Hematopoietic multipotent progenitor cell treated with erythropoietin and hydrocortisone succinate and interleukin-3 and kit ligand, for 15 days (in vitro differentiated cells): ENCODE measurements at regions not wholly inside any gene's neighbourhood (a gene's known extent, or its start where the extent isn't known, plus 50 kb on each side); places are given as distances from the start of the nearest gene placed in this dataset.

Experiments used
- DNase-seq: peaks from one replicate; pipeline ENCODE4 v3.0.0-alpha.2; 2015; ENCODE audit warnings: low spot score

DNA sequence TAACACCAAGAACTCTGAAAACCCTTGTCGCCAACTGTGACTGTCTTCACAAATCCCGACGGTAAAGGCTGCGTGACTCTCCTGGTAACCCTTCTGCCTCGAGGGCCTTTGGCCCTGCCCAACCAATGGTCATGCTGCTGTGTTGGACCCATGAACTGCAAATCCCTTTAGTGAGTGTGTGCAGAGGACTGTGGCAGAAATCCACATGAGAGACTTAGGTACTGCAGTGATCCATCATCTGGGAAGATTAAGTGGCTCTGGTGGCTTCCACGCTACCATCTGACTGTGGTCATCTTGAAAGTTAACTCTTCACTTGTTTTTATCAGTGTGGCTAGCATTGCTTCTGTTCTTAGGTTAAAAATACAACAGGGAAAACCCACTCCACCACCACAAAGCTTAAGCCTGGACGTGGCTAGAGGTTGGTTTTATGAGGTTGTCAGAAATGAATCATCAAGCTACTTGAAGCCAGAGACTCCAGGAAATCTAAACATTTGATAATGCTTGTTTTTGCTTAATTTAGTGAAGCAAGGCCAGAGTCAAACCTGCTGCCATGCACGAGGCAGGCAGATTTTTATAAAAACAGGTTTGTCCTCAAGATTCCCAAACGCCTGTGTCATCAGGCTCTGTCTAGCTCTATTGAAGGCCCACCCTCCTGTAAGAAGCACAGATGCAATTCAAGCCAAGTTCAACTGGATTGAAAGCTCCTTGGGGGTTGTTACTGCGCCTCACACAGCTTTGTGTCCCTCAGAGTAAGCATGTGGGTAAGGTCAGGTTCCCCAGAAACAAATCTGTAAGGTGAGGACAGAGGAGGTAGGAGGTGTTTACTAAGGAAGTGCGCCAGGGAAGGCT is 52.7 kb upstream of the ERCC6L2 start:
- DNase-seq, result no peak

DNA sequence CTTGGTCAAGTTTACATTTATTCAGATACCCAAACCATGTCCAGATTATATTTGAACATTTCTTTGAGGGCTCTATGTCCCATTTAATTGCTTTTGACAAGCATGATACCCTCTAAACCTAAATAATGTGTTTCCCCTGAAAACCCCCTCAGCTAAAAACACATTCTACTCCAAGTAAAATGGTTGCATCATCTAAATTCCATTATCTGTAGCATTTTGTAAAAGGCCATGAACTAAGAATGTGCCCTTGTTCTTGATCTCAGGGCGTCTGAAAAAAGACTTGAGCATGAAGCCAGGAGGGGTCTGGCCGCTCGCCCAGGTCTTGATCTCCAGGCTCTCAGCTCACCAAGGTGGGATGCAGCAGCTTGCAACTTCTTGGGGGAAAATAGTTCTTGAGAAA is 53.5 kb upstream of the ERCC6L2 start:
- no peak for DNase-seq

DNA sequence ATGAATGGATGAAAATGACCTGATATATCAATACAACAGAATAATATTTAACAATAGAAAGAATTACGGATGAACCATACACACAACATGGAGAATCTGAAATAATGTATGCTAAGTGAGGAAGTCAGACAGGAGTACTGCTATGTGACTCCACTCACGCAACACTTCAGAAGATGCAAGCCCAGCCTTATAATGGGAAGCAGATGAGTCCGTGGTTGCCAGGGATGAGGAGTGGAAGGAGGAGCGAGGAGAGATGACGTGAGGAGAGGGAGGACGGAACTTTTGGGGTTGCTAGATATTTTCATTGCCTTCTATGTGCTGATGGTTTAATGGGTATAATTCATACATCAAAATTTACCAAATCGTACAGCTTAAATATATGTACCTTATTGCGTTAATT is 55.4 kb upstream of the ERCC6L2 start:
- no peak for DNase-seq

DNA sequence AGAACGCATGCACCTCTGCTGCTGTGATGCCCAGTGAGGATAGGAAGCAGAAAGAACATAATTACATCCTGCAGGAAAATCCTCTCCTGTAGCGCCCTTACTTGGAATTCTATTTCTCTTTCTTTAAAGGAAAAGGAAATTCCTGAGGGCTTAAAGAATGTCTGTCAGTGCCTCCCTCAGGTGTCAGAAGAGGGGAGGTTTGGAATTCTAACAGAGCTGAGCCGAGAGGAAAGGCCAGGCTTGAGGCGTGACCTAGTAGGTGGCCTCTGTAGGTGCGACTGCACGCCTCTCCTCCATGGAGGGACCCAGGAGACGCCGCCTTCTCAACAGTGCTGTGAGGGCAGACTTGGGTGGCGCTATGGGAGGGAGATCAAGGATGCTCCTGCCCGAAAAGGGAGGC is 55.9 kb upstream of the ERCC6L2 start:
- no peak for DNase-seq

DNA sequence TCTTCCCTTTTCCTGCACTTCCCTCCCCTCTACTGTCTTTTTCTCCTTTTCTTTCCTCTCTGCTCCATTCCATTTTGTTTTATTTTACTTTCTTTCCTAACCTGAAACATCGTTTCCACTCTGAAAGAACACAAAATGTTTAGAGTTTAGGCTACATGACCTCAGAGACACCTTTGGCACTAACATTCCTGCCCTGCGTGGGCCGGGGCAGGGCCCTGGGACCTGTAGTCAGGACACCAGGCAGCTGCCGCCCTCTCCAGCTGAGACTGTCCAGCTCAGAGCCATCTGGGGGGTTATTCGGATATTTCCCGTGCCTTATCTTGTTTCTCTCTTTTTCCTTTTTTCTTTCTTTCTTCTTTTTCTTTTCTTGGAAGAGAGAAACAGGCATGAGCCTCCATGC is 58.3 kb upstream of the ERCC6L2 start:
- DNase-seq, result no peak

DNA sequence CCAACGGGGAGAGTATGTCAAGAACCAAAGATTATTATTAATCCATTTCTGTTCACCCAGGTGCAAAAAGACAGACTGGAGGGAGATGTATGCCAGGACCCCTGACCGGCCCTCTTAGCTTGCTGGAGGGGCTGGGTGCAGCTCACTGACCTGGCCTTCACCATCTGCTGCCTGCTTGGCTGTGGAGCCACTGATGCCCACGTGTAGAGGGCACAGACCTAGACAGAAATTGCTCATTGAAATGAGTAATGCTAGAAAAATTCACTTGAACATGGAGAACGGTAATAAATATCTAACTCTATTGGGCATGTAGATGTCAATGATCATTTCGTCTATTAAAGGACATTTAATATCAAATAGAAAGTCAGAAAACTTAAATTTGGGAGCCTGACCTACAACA is 58.8 kb upstream of the ERCC6L2 start:
- DNase-seq, result no peak

DNA sequence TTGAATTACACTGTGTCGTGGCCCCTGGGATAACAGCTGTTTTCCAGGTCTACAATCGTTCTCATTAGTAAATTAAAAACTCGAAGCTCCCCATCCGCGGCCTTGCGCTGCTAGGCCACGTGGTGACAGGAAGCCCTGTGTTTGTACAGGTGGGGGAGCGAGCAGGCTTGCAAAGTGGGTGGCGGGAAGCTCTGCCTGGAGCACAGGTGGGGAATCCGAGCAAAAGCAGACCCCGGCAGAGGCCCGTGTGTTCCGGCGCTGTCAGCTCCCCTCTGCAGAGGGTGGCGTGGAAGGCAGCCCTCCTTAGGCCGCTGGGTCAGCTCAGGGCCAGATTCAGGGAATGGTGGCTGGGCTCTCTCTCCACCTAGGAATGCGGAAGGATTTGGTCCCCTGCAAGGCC is 59.5 kb upstream of the ERCC6L2 start:
- no peak for DNase-seq

DNA sequence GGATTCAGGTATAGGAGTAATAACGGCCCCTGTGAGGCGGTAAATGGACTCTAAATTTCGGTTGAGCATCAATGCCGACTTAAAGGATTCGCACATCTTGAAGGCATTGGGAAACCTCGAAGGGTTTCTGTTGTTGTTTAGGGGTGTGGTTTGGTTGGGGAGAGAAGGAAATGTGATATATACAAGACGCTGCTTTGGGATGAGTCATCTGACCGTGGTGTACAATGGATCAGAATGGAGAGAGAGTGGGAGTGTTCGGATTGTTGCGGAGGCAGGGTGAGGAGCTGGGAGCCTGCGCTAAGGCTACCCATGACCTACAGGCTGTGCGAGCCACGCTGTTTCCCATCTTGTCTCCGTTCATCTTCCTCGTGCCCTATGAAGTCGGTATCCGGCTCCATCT is 60.4 kb upstream of the ERCC6L2 start:
- no peak for DNase-seq

DNA sequence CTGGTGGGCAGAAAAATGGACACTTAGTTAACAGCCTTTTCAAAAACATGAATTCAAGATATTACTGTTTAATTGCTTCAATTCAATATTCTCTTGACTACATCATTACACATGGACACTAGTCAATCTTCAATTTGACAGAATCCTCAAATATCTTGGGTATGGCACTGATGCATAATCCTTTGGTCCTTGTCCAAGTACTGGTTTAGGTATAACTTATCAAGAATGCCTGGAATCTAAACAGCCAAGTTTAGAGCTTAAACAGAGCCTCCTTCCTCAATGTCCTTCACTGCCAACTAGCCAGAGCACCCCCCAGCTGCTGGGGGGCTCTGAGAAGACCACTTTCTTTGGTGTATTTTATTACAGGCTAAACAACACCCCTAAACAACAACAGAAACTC is 61.6 kb upstream of the ERCC6L2 start:
- DNase-seq, result no peak

DNA sequence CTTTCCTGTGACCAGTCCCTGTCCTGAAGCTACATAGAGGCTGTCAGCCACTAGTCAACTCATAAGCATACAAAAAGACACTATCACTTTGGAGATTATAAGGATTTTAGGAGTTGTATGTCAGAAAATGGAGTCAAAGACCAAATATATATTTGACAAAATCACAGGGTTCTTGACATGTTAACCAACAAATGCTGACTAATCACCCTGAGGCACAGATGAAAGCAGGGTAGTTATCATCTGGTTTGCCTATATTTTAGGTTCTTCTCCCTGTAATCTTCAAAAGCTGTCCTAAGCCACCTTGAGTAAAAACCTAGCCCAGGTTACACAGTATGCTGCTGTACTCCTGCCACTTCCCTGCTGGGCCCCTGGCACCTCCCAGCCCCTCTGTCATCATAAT is 64.7 kb upstream of the ERCC6L2 start:
- DNase-seq, result no peak

DNA sequence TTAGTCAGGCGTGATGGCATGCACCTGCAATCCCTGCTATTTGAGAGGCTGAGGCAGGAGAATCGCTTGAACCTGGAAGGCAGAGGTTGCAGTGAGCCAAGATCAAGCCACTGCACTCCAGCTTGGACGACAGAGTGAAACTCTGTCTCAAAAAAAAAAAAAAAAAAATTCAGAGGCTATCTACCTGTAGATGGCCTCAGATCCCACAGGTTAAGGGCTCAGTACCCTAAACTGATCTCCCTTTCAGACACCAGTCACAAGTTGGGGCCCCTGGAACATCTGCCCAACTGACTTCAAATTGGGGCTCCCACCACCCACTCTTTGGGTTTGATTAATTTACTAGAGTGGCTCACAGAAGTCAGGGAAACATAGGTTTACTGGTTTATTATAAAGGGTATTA is 65.4 kb upstream of the ERCC6L2 start:
- DNase-seq, result no peak

DNA sequence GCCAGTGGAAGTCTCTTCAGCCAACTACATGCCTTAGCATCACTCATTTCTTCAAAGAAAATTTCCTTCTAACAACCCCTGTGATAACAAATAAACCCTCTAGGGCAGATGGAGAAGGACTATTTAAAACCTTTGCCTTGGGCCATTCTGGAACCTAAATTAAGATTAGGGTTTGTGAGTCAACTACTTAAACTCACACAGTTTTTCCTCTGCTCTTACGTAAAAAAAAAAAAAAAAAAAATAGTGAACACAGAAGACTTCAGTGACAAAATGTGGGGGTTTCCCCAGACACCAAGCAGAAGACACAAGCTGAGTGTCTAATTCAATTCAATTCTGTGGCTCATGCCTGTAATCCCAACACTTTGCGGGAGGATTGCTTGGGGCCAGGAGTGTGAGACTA is 65.8 kb upstream of the ERCC6L2 start:
- DNase-seq, result no peak

DNA sequence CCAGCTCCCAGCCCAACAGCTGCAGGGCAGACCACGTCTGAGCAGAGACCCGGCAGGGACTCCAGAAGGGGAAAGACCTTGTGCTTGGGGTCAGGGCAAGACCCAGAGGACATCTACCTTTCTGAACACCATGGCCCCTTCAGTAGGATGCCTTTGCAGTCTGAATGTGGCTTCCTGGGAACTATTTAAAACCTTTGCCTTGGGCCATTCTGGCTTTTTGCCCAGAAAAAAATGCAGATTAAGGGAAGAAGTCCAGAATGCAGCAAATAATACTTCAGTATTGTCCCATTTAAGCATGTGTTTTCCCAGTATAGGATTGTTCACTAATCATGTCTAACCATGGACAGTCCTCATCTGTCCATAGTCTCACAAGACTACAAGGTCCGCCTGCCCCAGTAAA is 67.5 kb upstream of the ERCC6L2 start:
- DNase-seq, result no peak

DNA sequence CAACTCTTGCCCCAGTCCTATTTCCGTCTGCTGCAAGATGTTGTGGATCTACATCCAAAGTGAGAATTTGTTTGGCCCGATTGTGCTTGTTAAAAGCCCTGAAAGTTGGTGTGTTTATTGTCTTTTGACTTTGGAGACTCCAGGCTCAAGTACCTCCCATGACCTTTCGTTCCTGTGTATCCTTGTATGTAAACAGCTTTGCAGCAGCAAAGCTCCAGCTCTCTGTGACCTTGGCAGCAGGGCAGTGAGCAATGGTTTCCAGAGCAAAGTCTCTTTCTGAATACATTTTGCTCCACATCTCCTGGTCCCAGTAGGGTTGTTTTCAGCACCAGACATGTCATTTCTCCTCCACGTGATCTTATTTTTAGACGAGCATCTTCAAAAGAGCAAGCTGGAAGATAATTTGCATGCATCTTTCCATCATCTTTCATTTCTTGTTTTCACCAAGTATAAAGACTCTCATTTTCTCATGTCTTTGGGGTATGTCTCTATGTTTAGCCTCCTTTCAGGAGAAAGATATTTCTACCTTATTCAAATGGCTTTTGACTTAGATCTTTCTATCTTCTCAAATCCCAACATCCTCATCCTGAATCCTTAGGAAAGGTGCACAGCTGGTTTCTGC is 68.1 kb upstream of the ERCC6L2 start:
- no peak for DNase-seq

DNA sequence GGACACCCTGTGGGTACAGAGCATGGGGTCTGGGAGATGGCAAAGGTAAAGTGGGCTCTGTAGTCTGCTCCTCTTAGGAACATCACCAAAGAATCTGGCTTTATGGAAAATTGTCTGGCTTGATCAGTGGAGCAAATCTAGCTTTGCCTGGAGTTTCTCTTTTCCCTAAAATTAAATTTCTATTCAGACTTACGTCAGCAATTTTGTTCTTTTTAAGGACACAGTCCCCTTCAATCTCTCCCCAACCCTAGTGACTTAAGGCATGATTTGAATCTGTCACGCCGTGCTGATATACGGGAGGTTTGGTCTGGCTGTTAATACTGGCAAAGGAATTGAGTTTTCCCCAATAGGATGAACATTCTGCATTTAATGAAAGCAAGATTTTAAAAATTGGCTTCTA is 72.3 kb upstream of the ERCC6L2 start:
- no peak for DNase-seq

DNA sequence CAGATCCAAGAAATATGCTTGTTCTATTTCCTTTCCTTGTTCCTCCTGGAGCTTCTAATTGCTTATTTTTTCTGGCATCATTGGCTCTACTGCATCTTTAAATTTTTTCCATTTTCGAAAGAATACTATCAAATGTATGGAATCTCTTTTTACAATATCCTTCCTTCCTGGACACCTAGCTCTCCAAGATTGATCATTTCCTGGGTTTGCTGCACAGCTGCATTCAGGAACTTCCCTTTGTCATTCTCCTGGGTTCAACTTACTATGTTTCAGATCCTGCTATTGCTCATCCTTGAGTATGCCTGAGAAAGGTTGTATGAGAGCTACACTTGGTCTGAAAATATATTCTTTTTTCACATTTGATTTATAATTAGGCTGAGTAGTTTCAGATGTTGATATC is 73.7 kb upstream of the ERCC6L2 start:
- no peak for DNase-seq

DNA sequence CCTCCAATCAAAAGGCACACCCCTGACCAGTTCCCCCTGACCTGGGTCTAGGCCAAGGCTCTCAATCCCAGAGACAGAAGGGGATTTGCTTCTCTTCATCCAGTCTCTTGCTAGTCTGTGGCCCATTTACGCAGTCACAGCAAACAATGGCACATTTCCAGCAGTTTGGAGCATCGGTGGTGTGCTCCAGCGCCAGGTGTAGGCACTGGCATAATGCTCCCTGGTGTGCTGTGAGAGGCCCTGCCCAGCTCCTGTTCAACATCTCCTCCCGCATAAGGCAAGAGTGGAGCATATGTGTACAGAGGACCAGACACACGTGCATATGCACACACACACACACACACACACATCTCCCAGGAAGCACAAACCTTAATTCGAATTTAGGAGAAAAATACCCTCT is 79.5 kb upstream of the ERCC6L2 start:
- DNase-seq, result no peak

DNA sequence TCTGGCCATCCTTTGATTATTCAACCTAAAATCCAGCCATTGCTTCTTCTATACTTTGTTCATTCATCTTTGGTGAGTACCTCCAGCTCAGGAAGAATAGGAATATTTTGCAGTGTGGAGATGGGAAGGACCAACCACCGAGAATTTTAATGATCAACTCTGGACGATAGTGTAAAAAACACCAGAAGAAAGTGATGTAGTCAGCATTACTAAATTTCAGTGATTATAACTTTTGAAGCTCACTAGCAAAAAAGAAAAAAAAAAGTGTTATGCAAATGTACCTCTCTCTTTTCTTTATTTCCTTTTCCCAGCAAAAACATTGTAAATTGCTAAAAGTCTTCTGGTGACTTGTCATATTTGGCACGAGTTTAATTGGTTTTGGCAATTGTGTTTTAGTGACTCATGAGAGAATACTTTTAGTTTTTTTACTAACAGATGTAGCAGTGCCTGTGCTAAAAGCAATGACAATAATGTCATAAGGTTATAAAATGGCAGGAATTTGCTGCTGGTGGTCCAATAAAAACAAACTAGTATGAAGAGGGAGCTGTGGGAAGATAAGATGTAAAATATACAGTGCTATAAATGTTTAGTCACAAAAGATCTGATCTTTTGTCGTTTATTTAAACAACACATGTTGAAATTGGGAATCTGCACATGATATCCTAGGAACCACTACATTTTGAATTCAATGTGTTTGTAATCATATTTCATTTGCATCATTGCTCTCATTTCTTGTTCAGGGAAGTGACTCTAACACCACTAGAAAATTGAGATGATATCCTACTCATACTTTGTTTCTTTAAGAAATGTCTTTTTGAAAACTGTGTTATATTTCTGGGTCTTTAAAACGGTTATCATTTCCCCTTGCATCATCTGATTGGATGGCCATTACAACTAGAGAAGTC is 81.3 kb upstream of the ERCC6L2 start:
- DNase-seq, result no peak

DNA sequence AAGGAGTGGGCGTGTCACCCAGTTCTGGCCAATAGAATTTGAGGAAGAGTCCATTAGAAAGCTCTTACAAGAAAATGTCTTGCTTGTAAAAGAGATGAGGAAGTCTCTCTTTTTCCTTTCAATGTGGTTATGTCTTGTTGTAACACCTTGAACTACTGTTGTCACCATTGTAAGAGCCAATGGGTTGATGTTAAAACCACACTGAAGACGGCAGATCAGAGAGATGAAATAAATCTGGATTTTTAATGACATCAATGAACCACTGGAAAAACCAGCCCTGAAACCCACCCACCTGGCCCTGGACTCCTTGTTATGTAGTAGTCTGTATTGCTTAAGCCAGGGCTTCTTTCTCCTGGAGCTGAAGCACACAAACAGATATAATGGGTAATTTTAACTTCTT is 83.8 kb upstream of the ERCC6L2 start:
- no peak for DNase-seq

DNA sequence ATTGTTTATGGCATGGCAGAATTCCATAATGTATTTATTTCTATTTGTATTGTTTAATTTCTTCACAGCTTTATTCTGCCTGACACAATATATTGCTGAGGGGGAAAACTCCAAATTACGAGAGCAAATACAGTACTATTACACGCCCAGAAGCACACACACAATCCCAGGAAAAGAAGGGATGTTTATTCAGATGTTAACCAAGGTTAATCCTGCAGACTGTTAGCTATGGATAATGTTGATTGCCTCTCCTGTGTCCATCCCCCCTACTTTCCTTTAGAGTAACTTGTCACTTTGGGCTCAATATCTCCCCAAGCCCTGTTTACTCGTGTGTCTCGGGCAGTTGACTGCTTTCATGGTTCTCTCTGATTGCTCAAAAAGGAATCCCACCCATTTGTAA is 84.2 kb upstream of the ERCC6L2 start:
- no peak for DNase-seq

DNA sequence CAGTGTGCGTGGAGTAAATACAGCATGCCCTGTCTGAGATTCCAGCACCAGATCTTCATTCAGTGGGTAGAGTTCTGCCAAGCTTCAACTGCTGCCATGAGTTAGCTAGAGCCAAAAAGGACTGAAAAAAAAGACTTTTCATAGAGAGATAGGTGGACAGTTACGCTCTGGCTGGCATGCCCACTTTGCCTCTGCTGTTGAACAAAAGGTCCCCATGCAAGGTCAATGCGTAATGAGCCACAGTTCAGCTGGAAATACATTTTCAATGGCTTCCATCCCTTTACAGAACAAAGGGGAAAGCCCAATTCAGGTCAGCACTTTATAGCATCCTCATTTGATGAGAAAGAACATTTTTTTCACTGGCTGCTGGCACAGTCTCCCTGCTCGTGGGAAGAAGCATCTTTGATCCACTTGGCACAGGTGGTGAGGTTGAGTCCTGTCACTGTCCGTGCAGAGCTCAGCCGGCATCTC is 86.9 kb upstream of the ERCC6L2 start:
- no peak for DNase-seq

DNA sequence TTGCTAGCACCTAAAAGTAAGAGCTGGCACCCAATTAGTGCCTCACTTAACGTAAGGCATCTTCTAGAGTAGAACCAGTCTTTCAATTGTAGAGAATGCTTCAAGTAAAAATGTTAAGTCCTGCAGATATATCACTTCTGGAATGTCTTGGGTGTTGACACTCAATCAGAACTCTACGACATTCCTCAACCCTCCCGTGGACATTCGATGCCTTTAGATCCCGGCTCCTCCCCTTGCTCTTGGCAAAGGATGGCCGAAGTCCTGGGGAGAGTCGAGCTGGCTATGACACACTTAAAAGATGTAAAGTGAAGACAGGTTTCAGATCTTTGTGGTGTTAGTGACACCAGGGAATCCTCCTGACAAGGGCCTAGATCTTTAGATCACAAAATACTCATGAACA is 87.5 kb upstream of the ERCC6L2 start:
- no peak for DNase-seq

DNA sequence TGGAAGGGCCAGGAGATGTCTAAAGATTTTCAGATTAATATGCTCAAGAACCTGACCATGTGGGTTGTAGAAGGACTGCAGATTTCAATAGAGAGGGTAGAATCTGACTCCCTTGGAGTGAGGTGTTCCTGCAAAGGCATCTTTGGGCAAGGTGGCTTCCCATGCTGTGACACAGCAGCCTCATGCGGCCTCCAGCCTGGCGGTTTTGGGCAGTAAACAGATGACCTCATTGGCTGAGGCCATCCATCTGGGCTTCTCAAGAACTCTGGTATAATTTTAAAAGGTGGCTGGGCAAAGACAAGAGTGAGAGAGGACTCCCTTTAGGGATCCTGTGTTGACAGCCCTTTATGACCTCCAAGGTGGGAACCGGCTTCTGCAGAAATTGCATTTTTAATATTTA is 90.3 kb upstream of the ERCC6L2 start:
- DNase-seq, result no peak
